Fibroblast of lung (primary cell): ENCODE measurements at regions not wholly inside any gene's neighbourhood (a gene's known extent, or its start where the extent isn't known, plus 50 kb on each side); places are given as distances from the start of the nearest gene placed in this dataset.

ENCODE experiments used
- DNase-seq, 2 donors: peaks; one replicate each; pipeline versions ENCODE4 v3.0.0 to v3.0.0-alpha.2; 2010; ENCODE audit warnings: low read depth in 2 of 2
- H2AFZ ChIP-seq: 2 replicates; pipeline ENCODE4 v1.5.1; 2012; ENCODE audit warnings: low read length, control low read depth, inconsistent platforms
- H3K27ac ChIP-seq: 2 replicates; pipeline ENCODE4 v1.5.1; 2011; ENCODE audit warnings: low read length, control low read depth; ENCODE audit not compliant: insufficient read depth
- H3K27me3 ChIP-seq: 2 replicates; pipeline ENCODE4 v1.5.1; 2011; ENCODE audit warnings: mild to moderate bottlenecking, low read length; ENCODE audit not compliant: control insufficient read depth, insufficient read depth
- H3K36me3 ChIP-seq: 2 replicates; pipeline ENCODE4 v1.5.1; 2011; ENCODE audit warnings: low read length; ENCODE audit not compliant: control insufficient read depth, insufficient read depth
- H3K4me1 ChIP-seq: 2 replicates; pipeline ENCODE4 v1.5.1; 2011; ENCODE audit warnings: low read length; ENCODE audit not compliant: control insufficient read depth, insufficient read depth; ENCODE audit errors: extremely low read depth
- H3K4me2 ChIP-seq: 2 replicates; pipeline ENCODE4 v1.5.1; 2011; ENCODE audit warnings: low read length, control low read depth; ENCODE audit not compliant: insufficient read depth; ENCODE audit errors: extremely low read depth
- H3K4me3 ChIP-seq, 4 experiments: fragments of 200-600 bp in 1 of 4; sonication (generic) in 1 of 4; replicated peaks in 1 of 4; 2 replicates each; pipeline ENCODE4 v1.5.1; 2011 to 2016; ENCODE audit warnings: low read length in 4 of 4, low read depth in 3 of 4, mild to moderate bottlenecking in 3 of 4, control low read depth in 2 of 4, inconsistent platforms in 1 of 4, mixed read lengths in 1 of 4; ENCODE audit not compliant: insufficient read depth in 1 of 4; ENCODE audit errors: control extremely low read depth in 1 of 4
- H3K79me2 ChIP-seq: 2 replicates; pipeline ENCODE4 v1.5.1; 2012; ENCODE audit warnings: mild to moderate bottlenecking, low read length, inconsistent platforms; ENCODE audit not compliant: control insufficient read depth, insufficient read depth
- H3K9ac ChIP-seq: 2 replicates; pipeline ENCODE4 v1.5.1; 2011; ENCODE audit warnings: mild to moderate bottlenecking, low read length, control low read depth; ENCODE audit not compliant: insufficient read depth
- H3K9me3 ChIP-seq: 2 replicates; pipeline ENCODE4 v1.5.1; 2012; ENCODE audit warnings: low read depth, low read length; ENCODE audit not compliant: control insufficient read depth, insufficient read depth
- H4K20me1 ChIP-seq: 2 replicates; pipeline ENCODE4 v1.5.1; 2011; ENCODE audit warnings: low read length; ENCODE audit not compliant: control insufficient read depth, insufficient read depth; ENCODE audit errors: extremely low read depth
- CTCF ChIP-seq, 2 donors: IDR thresholded peaks in 1 of 2; conservative IDR thresholded peaks in 1 of 2; 1 replicate in 1 of 2; 2 replicates in 1 of 2; pipeline ENCODE4 v1.5.1; 2011 to 2012; ENCODE audit warnings: low read length in 2 of 2, control low read depth in 1 of 2, inconsistent platforms in 1 of 2, low read depth in 1 of 2, mild to moderate bottlenecking in 1 of 2
- EZH2 ChIP-seq: IDR thresholded peaks from 2 replicates; pipeline ENCODE4 v1.5.1; 2012; ENCODE audit warnings: low read length, control low read depth, mild to moderate bottlenecking; ENCODE audit errors: missing control alignments

GRCh38 chr10:53547364-53547763, 774.8 kb upstream of the MBL2 start:
- Histone ChIP-seq H2AFZ (no peak overlapping the region), H3K4me2 (no peak overlapping the region)

GRCh38 chr10:53543410-53543809, 770.8 kb upstream of the MBL2 start:
- Histone ChIP-seq H4K20me1 (no peaks in the 10 kb centered on the region), H3K27me3 (no peaks in the 10 kb centered on the region), H3K4me1 (no peaks in the 10 kb centered on the region), H3K27ac (no peak overlapping the region), H3K9me3 (no peaks in the 10 kb centered on the region), H2AFZ (no peak overlapping the region), H3K4me2 (no peak overlapping the region), H3K9ac (no peak overlapping the region), H3K36me3 (no peaks in the 10 kb centered on the region), H3K4me3 (no peak overlapping the region), H3K79me2 (no peaks in the 10 kb centered on the region)
- no peak for DNase-seq
- TF ChIP-seq EZH2 (no peak), CTCF (conservative IDR thresholded peaks at IDR 0.05 in 1 of 2, IDR thresholded peaks at IDR 0.05 in 1 of 2; ENCODE audit: low read depth in 1 of 2, low read length in 2 of 2) (no peak)

More at GRCh38 chr10:53547364-53547763, 774.8 kb upstream of the MBL2 start:
- TF ChIP-seq EZH2 (no peak), CTCF (conservative IDR thresholded peaks at IDR 0.05 in 1 of 2, IDR thresholded peaks at IDR 0.05 in 1 of 2; ENCODE audit: low read depth in 1 of 2, low read length in 2 of 2) (no peak)
- H3K4me3 ChIP-seq, result no peak overlapping the region
- no peaks in the 10 kb centered on the region for H3K27me3 ChIP-seq
- no peak overlapping the region for H3K27ac ChIP-seq
- H4K20me1 ChIP-seq, result no peaks in the 10 kb centered on the region
- no peaks in the 10 kb centered on the region for H3K36me3 ChIP-seq
- H3K79me2 ChIP-seq, result no peaks in the 10 kb centered on the region
- H3K9ac ChIP-seq, result no peak overlapping the region
- no peak for DNase-seq
- H3K9me3 ChIP-seq, result no peaks in the 10 kb centered on the region
- no peaks in the 10 kb centered on the region for H3K4me1 ChIP-seq

DNA sequence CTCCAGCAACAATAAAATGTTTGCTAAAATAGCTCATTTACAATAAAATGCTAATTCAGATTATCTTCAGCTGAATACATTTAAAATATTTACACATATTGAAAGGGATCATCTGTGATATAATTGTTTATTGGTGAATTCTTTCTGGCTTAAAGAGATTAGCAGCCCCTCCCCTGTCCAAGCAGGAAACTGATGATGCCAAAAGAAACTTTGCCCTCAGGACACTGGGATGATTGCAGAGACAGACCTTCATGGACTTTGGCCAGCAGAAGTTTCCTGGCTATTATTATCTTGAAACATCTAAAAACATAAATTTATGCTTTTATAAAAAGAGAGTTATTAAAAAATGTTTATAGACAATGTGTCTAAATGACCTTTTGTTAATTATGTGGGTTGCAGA, 764.9 kb upstream of the MBL2 start:
- no peak overlapping the region for H3K27ac ChIP-seq
- no peaks in the 10 kb centered on the region for H3K79me2 ChIP-seq
- no peak overlapping the region for H2AFZ ChIP-seq
- TF ChIP-seq CTCF (conservative IDR thresholded peaks at IDR 0.05 in 1 of 2, IDR thresholded peaks at IDR 0.05 in 1 of 2; ENCODE audit: low read depth in 1 of 2, low read length in 2 of 2) (no peak), EZH2 (no peak)
- H3K9me3 ChIP-seq, result no peaks in the 10 kb centered on the region
- H3K4me2 ChIP-seq, result no peak overlapping the region
- H4K20me1 ChIP-seq, result no peaks in the 10 kb centered on the region
- no peak overlapping the region for H3K9ac ChIP-seq
- H3K4me3 ChIP-seq, result no peak overlapping the region
- H3K36me3 ChIP-seq, result no peaks in the 10 kb centered on the region
- no peaks in the 10 kb centered on the region for H3K4me1 ChIP-seq
- no peaks in the 10 kb centered on the region for H3K27me3 ChIP-seq
- no peak for DNase-seq
